ENCODE measurements at regions not wholly inside any gene's neighbourhood (a gene's known extent, or its start where the extent isn't known, plus 50 kb on each side); places are given as distances from the start of the nearest gene placed in this dataset.

- Histone ChIP-seq H3K79me2 (ENCODE audit: insufficient read depth, low read depth, low read length) (no peaks in the 10 kb centered on the region), H3K4me1 (ENCODE audit: insufficient read depth, low read length, poor library complexity, severe bottlenecking) (no peaks in the 10 kb centered on the region), H3K4me3 (ENCODE audit: low read depth, low read length, poor library complexity, severe bottlenecking) (no peak overlapping the region), H4K20me1 (ENCODE audit: insufficient read depth, low read length) (no peaks in the 10 kb centered on the region), H2AFZ (ENCODE audit: low read length) (no peak overlapping the region), H3K9me2 (ENCODE audit: insufficient read depth, low read length) (no peaks in the 10 kb centered on the region), H3K9me3 (ENCODE audit: low read length) (0 out of 2 replicates have a peak, but pooled peaks cover 5% of the 10 kb centered on the region), H3K36me3 (ENCODE audit: insufficient read depth, low read length) (no peaks in the 10 kb centered on the region), H3K4me2 (ENCODE audit: low read length) (no peak overlapping the region), H3K27ac (ENCODE audit: low read depth, low read length, poor library complexity, severe bottlenecking) (no peak overlapping the region)
- DNase-seq (ENCODE audit: low spot score), result no peak
- CTCF ChIA-PET (ENCODE audit: unreplicated experiment), result no interaction called here
- intact Hi-C loops (cut with micrococcal nuclease; ENCODE audit: unreplicated experiment), result no loop called here
- POLR2A ChIA-PET, result no interaction called here
- BruUV-seq (replicated peaks), result no TSS peak
- no peak for TF ChIP-seq EZH2phosphoT487 (IDR thresholded peaks at IDR 0.05; ENCODE audit: borderline replicate concordance, low read depth, low read length)
- TF ChIP-seq CTCF (conservative IDR thresholded peaks at IDR 0.05; ENCODE audit: low read length), result no peak
Measured at GRCh38 chr11:38392176-38392575, 1794.1 kb upstream of the RAG2 start.

GRCh38 chr11:38384568-38384967 is 1786.5 kb upstream of the RAG2 start:
- no peaks in the 10 kb centered on the region for H3K36me3 ChIP-seq (ENCODE audit: insufficient read depth, low read length)
- no peak overlapping the region for H3K27ac ChIP-seq (ENCODE audit: low read depth, low read length, poor library complexity, severe bottlenecking)
- H4K20me1 ChIP-seq (ENCODE audit: insufficient read depth, low read length), result no peaks in the 10 kb centered on the region
- no peak overlapping the region for H3K4me2 ChIP-seq (ENCODE audit: low read length)
- H3K9me3 ChIP-seq (ENCODE audit: low read length), result peaks cover 4% of the 10 kb centered on the region; the same call in 1 of the 2 replicates
- CTCF ChIA-PET (ENCODE audit: unreplicated experiment), result no interaction called here
- H3K9me2 ChIP-seq (ENCODE audit: insufficient read depth, low read length), result no peaks in the 10 kb centered on the region
- H3K4me3 ChIP-seq (ENCODE audit: low read depth, low read length, poor library complexity, severe bottlenecking), result no peak overlapping the region
- no peaks in the 10 kb centered on the region for H3K79me2 ChIP-seq (ENCODE audit: insufficient read depth, low read depth, low read length)
- DNase-seq (ENCODE audit: low spot score), result no peak
- H3K4me1 ChIP-seq (ENCODE audit: insufficient read depth, low read length, poor library complexity, severe bottlenecking), result no peaks in the 10 kb centered on the region
- POLR2A ChIA-PET, result no interaction called here
- TF ChIP-seq EZH2phosphoT487 (IDR thresholded peaks at IDR 0.05; ENCODE audit: borderline replicate concordance, low read depth, low read length) (no peak), CTCF (conservative IDR thresholded peaks at IDR 0.05; ENCODE audit: low read length) (no peak)
- BruUV-seq (replicated peaks), result no TSS peak
- no peak overlapping the region for H2AFZ ChIP-seq (ENCODE audit: low read length)
- intact Hi-C loops (cut with micrococcal nuclease; ENCODE audit: unreplicated experiment), result no loop called here

GRCh38 chr11:38365274-38365673 is 1767.2 kb upstream of the RAG2 start:
- Histone ChIP-seq H3K4me3 (ENCODE audit: low read depth, low read length, poor library complexity, severe bottlenecking) (no peak overlapping the region), H4K20me1 (ENCODE audit: insufficient read depth, low read length) (no peaks in the 10 kb centered on the region), H3K9me2 (ENCODE audit: insufficient read depth, low read length) (no peaks in the 10 kb centered on the region), H3K9me3 (ENCODE audit: low read length) (no peaks in the 10 kb centered on the region), H2AFZ (ENCODE audit: low read length) (no peak overlapping the region), H3K27ac (ENCODE audit: low read depth, low read length, poor library complexity, severe bottlenecking) (no peak overlapping the region), H3K36me3 (ENCODE audit: insufficient read depth, low read length) (no peaks in the 10 kb centered on the region), H3K79me2 (ENCODE audit: insufficient read depth, low read depth, low read length) (no peaks in the 10 kb centered on the region), H3K4me2 (ENCODE audit: low read length) (no peak overlapping the region), H3K4me1 (ENCODE audit: insufficient read depth, low read length, poor library complexity, severe bottlenecking) (no peaks in the 10 kb centered on the region)
- POLR2A ChIA-PET, result no interaction called here
- no peak for DNase-seq (ENCODE audit: low spot score)
- intact Hi-C loops (cut with micrococcal nuclease; ENCODE audit: unreplicated experiment), result no loop called here
- CTCF ChIA-PET (ENCODE audit: unreplicated experiment), result no interaction called here
- TF ChIP-seq CTCF (conservative IDR thresholded peaks at IDR 0.05; ENCODE audit: low read length) (no peak), EZH2phosphoT487 (IDR thresholded peaks at IDR 0.05; ENCODE audit: borderline replicate concordance, low read depth, low read length) (no peak)
- no TSS peak for BruUV-seq (replicated peaks)

Measured in OCI-LY7 (cell line).